Left ventricle myocardium superior (tissue), 1 donor: ENCODE measurements at regions not wholly inside any gene's neighbourhood (a gene's known extent, or its start where the extent isn't known, plus 50 kb on each side); places are given as distances from the start of the nearest gene placed in this dataset.

Experiments used
- ATAC-seq: fragments of 200-7000 bp; cut with Tn5 transposase; one replicate; pipeline ENCODE4 v1.9.1; 2020; ENCODE audit warnings: mild to moderate bottlenecking, moderate library complexity
- DNase-seq: peaks from one replicate; pipeline ENCODE4 v3.0.0-alpha.2; 2020
- intact Hi-C: fragments of 100-400 bp; cut with micrococcal nuclease; formaldehyde crosslinking; loops from one replicate; pipeline ENCODE4 v1.11.0; 2022
- donor health status: DM: no; HTN: yes; CAD: no; lungs with severe emphysema.

DNA sequence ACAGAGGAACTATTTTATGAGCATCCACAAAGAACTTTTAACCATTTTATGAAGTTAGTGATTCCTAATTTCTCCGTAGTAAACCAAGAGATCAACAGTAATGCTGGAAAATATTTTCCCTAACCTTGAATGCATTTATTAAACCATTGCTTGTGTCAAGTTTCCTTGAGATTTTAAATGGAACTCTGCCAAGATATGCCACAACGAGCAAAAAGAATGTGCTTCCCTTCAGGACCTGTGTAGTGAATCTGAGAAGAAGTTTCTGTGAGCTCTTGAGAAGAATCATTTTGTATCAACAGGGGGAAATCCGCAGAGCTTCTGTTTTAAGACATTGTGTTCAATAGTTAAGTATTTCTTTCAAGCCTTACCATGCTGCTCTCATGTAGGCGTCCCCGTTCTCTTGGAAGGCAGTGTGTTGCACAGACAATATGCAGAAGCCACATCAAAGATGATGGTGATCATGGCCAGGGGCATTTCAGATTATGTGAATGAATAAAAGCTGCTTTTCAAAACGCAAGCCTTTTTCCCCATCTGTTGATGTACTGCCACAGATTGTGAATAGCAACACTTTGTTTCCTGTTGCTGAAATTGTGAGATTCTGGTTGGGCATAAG, 439.8 kb downstream of the BMP2 start:
- no peak for ATAC-seq
- intact Hi-C loops, result no loop called here
- no peak for DNase-seq

DNA sequence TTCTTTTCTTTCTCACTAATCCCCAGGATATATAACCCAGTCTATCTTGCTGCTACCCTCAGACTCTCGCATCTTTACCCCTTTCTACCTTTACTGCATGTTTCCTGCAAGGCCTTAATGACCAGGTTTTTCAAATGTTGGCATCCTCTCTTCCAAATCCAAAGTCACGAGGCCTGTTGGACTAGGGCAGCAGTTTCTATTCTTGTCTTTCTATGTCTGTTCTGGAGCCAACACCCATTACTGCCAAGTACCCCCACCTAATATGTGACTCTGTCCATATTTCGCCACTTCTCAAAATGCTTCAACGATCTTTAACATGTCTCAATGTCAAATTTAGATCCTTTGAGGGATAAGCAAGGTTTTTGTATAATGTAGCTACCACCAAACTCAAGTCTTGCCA, 443.4 kb downstream of the BMP2 start:
- intact Hi-C loops, result no loop called here
- DNase-seq (no peak), ATAC-seq (peak; percentile 63)

DNA sequence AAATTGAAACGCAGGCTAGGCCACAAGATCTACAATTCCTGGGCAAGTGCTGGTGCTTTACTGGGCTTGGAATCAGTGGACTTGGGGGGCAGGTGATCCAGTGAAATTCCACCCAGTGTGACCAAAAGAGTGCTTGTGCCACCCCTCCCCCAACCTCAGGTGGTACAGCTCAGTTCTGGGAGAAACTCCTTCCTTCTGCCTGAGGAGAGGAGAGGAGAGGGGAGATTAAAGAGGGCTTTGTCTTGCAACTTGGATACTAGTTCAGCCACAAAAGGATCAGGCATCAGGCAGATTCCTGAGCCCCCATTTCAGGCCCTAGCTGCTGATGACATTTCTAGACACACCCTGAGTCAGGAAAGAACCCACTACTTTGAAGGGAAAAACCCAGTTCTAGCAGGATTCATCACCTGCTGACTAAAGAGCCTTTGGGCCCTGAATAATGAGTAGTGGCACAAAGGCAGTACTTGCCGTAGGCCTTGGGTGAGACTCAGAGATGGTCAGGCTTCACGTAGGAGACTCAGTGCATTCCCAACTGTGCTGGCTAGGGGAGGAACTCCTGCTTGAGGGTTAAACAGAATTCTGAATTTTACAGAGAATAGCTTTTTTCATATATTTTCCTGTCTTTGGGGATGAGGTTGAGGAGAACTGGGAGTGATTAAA, 446.7 kb downstream of the BMP2 start:
- ATAC-seq (no peak), DNase-seq (no peak)
- intact Hi-C loops, result no loop called here

DNA sequence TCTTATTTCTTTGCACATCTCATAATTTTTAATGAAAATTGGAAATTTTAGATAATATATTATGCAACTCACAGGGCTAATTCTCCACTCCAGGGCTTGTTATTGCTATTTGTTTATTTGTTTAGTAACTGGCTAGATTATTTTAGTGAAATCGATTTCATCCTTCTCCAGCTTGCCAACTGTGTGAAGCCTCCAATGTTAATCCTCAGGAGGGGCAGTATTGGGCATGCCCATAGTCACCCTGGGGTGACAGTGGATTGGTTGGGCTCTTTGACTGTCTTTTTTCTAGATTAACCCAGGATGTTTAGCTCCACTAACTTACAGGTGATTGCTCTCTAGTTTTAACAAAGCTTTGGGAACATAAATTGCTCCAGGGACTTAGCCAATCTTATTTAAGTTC, 450.1 kb downstream of the BMP2 start:
- ATAC-seq (no peak), DNase-seq (no peak)
- intact Hi-C loops, result no loop called here

DNA sequence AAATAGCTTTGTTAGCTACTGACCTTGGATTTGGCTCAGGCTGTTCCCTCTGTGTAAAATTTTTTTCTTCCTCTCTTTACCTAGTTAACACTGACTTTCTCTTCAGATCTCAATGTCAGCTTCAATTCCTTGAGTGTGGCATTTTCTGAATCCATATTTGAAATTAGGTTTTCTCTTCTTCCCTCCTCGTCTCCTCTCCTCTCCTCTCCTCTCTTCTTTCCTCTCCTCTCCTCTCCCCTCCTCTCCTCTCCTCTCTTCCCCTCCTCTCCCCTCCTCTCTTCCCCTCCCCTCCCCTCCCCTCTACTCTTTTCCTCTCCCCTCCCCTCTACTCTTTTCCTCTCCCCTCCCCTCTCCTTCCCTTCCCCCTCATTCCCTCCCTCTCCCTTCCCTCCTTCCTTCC, 453.3 kb downstream of the BMP2 start:
- ATAC-seq (no peak), DNase-seq (no peak)
- intact Hi-C loops, result no loop called here

DNA sequence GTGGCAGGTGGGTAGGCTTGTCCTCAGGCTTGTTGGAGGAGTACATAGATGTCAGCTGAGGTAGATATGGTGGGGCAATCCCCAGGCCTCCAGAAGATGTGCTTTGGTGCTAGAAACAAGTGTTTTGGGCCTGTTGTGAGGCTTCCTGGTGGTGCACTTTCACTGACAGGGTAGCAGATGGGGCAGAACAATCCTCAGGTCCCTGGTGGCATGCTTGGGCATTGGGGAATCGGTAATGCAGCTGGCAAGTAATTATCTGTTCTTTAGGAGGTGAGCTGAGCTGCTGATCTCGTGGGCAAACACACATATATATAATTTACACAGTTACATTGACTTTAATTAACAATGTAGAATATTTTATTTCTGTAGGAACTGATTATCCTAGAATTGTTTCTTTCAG, 458.7 kb downstream of the BMP2 start:
- intact Hi-C loops, result no loop called here
- DNase-seq, result no peak
- ATAC-seq, result no peak

DNA sequence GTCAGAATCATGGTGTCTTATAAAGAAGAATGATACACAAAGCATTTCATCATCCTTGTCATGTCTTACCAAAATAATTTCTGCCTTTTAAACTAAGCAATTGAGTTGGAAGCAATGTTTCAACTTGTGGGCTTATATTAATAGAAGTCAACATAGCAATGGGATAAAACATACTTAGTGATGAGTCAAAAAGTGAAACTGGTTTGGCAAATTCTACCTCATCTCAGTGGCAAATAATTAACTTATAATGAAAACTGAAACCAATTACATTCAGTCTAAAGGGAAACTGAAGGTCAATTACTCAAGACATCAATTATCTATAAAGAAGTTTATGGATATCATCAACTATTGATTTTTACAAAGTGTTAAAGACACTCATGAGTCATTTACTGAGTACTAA, 463.8 kb downstream of the BMP2 start:
- DNase-seq (no peak), ATAC-seq (no peak)
- intact Hi-C loops, result no loop called here

DNA sequence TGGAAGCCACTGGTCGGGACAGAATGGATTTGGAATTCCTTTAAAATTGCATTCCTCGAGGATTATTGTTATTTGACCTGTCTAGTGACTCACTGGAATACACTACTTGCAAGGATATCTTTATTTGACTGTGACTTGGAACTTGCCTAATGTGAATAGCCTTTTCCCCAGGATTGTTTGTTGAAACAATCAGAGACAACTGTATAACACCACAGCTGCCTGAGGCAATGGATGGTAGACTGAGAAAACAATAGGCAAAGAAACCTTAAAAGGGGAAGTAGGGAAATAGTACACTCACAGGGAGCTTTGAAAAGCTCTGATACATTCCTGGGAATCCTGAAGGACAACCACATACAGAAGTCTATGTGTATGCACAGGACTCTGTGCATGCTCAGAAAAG, 465.3 kb downstream of the BMP2 start:
- intact Hi-C loops, result no loop called here
- DNase-seq, result no peak
- no peak for ATAC-seq

DNA sequence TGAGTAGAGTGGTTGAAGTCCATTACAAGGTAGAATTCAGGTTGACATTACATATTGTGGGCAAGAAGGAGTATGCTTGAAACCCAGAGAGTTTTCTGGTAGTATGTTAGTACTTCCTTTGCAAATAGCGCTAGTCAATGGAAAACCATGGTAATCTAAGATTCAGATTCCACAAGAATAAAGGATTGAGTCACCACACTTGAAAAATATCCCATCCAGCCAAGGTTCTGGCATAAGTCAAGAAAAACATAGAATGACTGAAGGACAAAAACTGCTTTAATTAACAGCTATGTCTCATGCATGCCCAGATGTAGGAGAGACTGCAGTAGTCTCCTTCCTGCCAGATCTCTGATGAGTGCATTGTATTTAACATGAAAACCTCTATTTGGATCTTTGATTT, 469.8 kb downstream of the BMP2 start:
- intact Hi-C loops, result no loop called here
- no peak for ATAC-seq

DNA sequence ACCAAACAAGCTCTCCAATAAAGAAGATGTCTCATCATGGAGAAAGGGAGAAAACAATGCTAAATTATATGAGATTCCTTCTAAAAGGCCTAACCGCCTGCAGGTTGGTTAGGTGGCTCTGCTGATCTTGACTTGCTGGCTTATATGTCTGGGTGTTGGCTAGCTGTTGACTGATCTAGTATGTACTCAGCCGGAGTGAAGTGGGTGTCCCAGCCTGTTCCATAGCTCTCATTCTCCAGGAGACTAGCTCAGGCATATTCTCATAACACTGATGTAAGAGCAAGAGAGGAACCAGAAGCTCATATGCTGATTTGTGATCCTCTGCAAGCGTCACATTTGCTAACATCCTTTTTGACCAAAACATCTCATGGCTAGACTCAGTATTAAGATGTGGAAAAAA, 473.0 kb downstream of the BMP2 start:
- peak; percentile 57 for ATAC-seq
- DNase-seq, result no peak
- intact Hi-C loops, result no loop called here

More for the DNA sequence above, 469.8 kb downstream of the BMP2 start:
- DNase-seq, result no peak

DNA sequence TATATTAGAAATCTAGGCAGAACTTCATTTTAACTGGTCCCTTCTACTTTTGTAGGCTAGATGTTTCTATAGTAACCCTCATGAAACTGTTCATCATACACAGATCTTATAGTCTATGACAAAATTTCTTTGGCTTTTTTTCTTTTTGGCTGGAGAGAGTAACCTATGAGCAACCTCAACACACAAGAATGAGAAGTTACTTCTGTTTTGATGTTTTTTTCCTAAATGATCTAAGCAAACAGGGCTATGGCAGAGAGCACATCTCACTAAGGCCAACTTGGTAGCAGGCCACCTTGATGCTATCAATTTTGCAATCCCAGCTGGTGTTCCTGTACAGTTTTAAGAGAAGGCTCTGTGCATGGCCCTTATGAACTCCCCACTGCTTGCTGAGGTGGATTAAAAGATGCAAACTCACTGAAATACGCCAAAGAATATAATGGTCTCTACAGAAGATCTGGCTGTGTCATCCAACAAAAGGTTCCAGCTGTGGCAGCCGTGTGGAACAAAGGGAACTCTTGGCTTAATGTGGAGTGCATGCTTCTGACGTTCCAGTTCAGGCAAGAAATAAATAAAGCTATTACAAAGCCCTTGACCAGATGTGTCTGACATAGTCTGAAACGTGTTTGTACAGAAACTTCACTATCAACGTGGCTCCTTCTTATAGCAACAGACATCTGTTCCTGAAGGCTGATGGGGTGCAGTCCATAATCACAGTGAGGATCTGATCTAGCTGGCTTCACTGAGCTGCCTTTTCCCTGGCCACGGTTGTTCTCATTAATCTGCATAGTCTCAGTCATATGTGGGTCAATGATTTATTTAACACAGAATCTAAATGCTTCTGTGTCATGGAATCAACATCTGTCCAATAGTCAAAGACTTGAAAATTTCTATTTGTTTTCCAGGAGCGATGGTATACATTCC, 481.1 kb downstream of the BMP2 start:
- DNase-seq, result no peak
- intact Hi-C loops, result no loop called here
- ATAC-seq, result peak; percentile 85

DNA sequence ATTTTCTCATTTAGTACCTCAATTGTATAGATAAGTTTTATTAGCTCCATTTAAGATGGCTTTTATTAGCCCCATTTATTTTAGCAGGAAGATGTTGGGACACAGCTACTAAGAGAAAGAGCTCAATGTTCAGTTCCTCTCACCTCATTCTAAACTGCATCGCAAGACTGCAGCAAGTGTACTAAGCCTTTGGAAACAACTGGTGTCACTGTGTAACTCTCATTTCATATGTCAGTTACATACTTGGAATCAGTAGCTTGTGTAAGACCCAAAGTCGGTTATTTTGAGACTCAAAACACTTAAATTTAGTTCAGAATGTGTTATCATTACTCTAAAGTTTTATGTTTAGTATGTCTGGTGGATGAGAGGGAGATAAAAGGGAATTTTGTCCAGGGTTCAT, 482.9 kb downstream of the BMP2 start:
- DNase-seq (no peak), ATAC-seq (peak; percentile 30)
- intact Hi-C loops, result no loop called here

DNA sequence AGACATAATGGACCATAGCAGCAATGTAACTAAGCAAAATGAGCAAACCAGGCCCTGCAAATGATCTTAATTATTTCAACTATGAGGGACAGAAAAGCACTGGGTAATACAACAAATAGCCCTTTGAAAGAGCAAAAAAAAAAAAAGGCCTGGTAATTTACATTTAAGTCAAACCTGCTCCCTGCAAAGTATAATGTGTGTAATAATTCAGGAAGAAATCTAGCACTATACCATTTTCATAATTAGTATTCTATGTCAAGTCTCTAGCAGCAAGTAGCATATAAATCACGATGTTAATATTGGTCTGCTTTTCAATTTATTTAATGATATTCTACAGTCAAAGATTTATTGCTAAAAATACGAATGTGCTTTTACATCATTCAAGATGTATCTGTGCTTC, 489.6 kb downstream of the BMP2 start:
- ATAC-seq (peak; percentile 26), DNase-seq (no peak)
- intact Hi-C loops, result no loop called here

DNA sequence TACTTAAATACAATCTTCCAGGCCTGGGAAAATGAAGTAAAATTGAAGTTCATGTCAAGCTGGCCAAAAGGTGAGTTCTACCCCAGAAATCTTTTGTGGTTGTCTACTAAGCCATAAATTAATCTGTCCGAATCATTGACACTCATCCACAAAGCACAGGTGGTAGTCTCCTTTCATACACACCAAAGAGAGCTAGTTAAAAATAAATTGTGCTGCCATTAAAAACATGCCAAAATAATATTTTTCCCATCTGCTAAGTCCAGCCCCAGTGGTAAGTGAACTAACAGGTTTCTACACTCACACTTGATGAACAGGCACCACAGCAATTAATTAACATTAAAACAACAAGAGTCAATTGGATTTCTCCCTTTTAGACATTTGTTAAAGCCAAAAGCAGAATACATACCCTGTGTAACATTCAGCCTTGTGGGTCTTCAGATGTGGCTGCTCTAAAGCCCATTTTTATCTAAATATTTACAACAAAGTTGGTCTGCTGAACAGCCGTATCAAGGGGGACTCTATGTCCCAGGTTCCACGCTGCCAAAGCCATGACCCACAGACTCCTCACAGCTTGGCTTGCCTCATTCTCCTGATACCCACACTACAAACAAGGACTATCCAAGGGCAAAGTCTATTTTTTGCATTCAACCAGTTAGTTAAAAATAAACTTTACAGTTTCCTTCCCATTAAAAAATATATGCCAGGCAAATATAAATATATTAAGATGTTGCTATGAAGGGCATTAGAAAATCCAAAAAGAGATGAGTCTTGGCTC, 490.4 kb downstream of the BMP2 start:
- intact Hi-C loops, result no loop called here
- ATAC-seq (peak; percentile 99), DNase-seq (peak; percentile 62)

DNA sequence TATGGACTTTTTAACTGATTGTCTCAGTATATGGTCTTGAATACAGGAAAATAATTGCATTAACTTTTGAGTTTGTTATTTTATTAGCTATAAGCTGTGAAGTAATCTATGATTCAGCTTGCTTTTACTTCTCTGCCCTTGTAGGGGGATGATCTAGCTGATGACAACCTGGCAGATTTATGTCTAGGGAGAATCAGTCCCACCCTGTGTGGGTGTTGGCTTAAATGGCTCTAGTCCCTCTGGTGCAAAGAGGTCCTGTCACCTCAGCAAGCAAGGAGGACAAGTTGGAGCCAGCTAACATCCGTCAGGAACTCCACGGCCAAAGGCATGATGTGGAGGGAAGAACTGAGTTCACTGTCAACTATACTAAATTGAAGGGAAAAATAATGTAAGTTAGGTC, 495.3 kb downstream of the BMP2 start:
- no peak for ATAC-seq
- DNase-seq, result no peak
- intact Hi-C loops, result no loop called here

DNA sequence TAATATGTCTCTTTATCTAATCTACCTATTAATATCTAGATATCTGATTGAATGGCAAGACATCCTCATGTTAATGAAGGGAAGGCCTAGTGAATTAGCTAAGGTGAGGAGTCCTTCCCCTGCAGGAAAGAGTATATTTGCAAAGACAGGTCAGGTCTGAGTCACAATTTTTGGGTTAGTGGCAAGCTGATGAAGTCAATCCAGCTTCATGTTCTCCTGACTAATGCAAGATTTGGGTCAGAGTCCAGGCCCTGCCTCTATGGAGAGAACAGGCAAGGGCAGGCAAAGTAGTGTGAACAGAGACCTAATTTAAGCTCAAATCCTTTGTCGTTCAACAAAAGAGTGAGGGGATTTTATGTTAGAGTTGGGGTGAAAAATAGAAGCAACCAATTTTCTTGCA, 496.7 kb downstream of the BMP2 start:
- intact Hi-C loops, result no loop called here
- ATAC-seq (no peak), DNase-seq (no peak)

DNA sequence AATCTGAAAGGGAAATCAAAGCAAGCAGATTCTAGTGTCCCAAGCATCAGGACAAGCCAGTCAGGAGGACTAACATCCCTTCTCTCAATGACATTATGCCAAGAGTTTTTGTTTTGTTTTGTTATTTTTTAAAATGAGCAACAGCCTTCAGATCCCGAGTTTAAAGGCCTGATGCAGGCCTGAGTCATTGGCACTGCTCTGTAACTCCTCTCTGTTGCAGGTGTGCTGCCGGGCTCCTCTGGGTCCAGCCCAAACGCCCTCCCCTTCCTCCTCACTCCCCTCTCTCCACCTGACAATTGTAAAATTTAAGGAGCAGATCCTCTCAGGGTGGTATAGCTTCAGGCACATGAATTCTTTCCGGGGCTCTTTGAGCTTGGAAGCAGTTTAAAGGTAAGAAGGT, 502.0 kb downstream of the BMP2 start:
- intact Hi-C loops, result no loop called here
- DNase-seq, result no peak
- no peak for ATAC-seq

DNA sequence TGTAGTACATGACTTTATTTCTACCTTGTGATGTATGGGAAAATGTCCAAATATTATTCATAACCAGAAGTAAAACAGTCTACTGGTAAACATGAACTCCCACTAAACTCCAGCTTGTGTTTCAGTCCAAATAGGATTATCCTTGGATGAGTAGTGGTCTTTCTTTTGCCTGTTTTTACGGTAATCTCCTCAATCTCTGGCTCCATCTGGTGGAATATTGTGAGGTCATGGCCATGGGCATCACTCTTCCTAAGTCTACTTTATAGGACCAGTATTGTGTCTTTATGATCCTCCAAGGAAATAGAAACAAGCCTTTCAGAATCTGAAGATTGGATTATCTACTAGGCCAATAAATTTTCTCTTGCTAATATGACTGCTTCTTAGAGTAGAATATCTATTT, 505.0 kb downstream of the BMP2 start:
- no peak for ATAC-seq
- intact Hi-C loops, result no loop called here
- DNase-seq, result no peak

DNA sequence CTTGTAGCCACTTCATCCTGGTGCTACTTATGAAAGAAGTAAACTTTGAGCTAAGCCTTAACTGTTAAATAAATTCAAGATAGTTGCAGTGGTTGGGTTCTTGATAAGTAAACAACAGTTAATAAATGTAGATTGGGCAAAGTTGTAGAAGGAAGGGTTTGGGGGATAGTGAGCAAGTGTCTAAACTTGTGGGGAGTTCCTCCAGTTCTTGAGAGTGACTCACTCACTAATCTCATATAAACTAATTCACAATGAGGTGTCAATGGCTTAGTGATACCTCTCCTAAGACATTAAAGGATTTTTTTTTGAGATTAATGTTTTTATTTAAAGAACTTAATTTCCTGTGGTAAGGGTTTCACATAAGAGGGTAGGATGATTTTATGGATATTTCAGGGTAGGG, 507.4 kb downstream of the BMP2 start:
- intact Hi-C loops, result no loop called here

More for the DNA sequence above, 507.4 kb downstream of the BMP2 start:
- ATAC-seq (no peak), DNase-seq (no peak)
